SIG-M5 (cell line): ENCODE measurements at regions not wholly inside any gene's neighbourhood (a gene's known extent, or its start where the extent isn't known, plus 50 kb on each side); places are given as distances from the start of the nearest gene placed in this dataset.

Experiments
- DNase-seq: peaks from one replicate; lab custom pipeline; 2025; lab: John Stamatoyannopoulos, UW

- no peak for DNase-seq
These were observed 136.8 kb downstream of the ZC3H11B start for GRCh38 chr1:219476116-219476515.

GRCh38 chr1:219472596-219472995 is 140.3 kb downstream of the ZC3H11B start:
- no peak for DNase-seq

- no peak for DNase-seq
These were observed 145.4 kb downstream of the ZC3H11B start for GRCh38 chr1:219467524-219467923.

- DNase-seq = no peak
These were observed 146.1 kb downstream of the ZC3H11B start for GRCh38 chr1:219466766-219467165.

GRCh38 chr1:219465212-219466093 is 147.5 kb downstream of the ZC3H11B start:
- no peak for DNase-seq

- DNase-seq = no peak
These were observed 149.3 kb downstream of the ZC3H11B start for GRCh38 chr1:219463636-219464035.

- DNase-seq = no peak
These were observed 150.9 kb downstream of the ZC3H11B start for GRCh38 chr1:219461981-219462400.

GRCh38 chr1:219460896-219461815 is 151.7 kb downstream of the ZC3H11B start:
- peak; percentile 95 for DNase-seq

GRCh38 chr1:219460081-219460895 is 152.6 kb downstream of the ZC3H11B start:
- no peak for DNase-seq

GRCh38 chr1:219459351-219460080 is 153.4 kb downstream of the ZC3H11B start:
- no peak for DNase-seq

- DNase-seq = no peak
These were observed 166.6 kb downstream of the ZC3H11B start for GRCh38 chr1:219446288-219446687.

GRCh38 chr1:219445864-219446263 is 167.0 kb downstream of the ZC3H11B start:
- no peak for DNase-seq

- DNase-seq = no peak
These were observed 168.4 kb downstream of the ZC3H11B start for GRCh38 chr1:219444474-219444873.

- no peak for DNase-seq
These were observed 169.1 kb downstream of the ZC3H11B start for GRCh38 chr1:219443763-219444162.

- DNase-seq = no peak
These were observed 170.3 kb downstream of the ZC3H11B start for GRCh38 chr1:219442611-219443061.

- DNase-seq = no peak
These were observed 171.0 kb downstream of the ZC3H11B start for GRCh38 chr1:219441884-219442283.

GRCh38 chr1:219439376-219439775 is 173.5 kb downstream of the ZC3H11B start:
- DNase-seq = no peak

- no peak for DNase-seq
These were observed 174.5 kb downstream of the ZC3H11B start for GRCh38 chr1:219438386-219438785.

- no peak for DNase-seq
These were observed 178.0 kb downstream of the ZC3H11B start for GRCh38 chr1:219434923-219435297.

- DNase-seq = no peak
These were observed 178.5 kb downstream of the ZC3H11B start for GRCh38 chr1:219434285-219434922.
